ENCODE measurements at regions not wholly inside any gene's neighbourhood (a gene's known extent, or its start where the extent isn't known, plus 50 kb on each side); places are given as distances from the start of the nearest gene placed in this dataset.

GRCh38 chr14:31952573-31952972 lies 124.5 kb upstream of the ARHGAP5 start:
- Histone ChIP-seq H2BK120ac (replicated peaks; ENCODE audit: low read depth, low read length) (no peak overlapping the region), H2BK20ac (ENCODE audit: low read length) (no peak overlapping the region), H3K4me2 (ENCODE audit: insufficient read depth in 1 of 2, low read depth in 2 of 2, low read length in 2 of 2) (no peak overlapping the region), H2AK5ac (ENCODE audit: low read depth, low read length) (no peak overlapping the region), H3K14ac (ENCODE audit: insufficient read length) (no peak overlapping the region), H3K79me2 (ENCODE audit: control insufficient read depth in 1 of 2, insufficient read depth in 2 of 2, low read length in 2 of 2) (no peaks in the 10 kb centered on the region), H2AFZ (ENCODE audit: low read length) (no peak overlapping the region; the same call in 1 of the 2 replicates), H3K56ac (replicated peaks; ENCODE audit: insufficient read length, low read depth, low read length) (no peak overlapping the region), H3K4me1 (replicated peaks in 1 of 4; ENCODE audit: control insufficient read depth in 3 of 4, insufficient read depth in 4 of 4, low read length in 3 of 4) (peaks cover 4 to 9% (median 6%) of the 10 kb centered on the region in 4 experiments; a peak in 5 of 7 replicates), H3K4me3 (ENCODE audit: extremely low read depth in 1 of 4, insufficient read depth in 2 of 4, low read depth in 3 of 4, low read length in 4 of 4) (no peak overlapping the region), H3K4ac (replicated peaks; ENCODE audit: insufficient read length, low read depth, low read length) (no peak overlapping the region), H2BK5ac (ENCODE audit: low read depth, low read length) (no peak overlapping the region), H4K5ac (ENCODE audit: insufficient read length, low read depth, low read length) (no peak overlapping the region), H3K27ac (ENCODE audit: low read depth, low read length) (no peak overlapping the region), H4K91ac (replicated peaks; ENCODE audit: insufficient read length, low read length) (no peak overlapping the region), H3K36me3 (ENCODE audit: control insufficient read depth in 2 of 4, insufficient read depth in 4 of 4, low read length in 3 of 4) (no peaks in the 10 kb centered on the region), H2BK12ac (ENCODE audit: low read depth, low read length) (no peak overlapping the region), H3K9me3 (ENCODE audit: insufficient read depth in 2 of 2, low read depth in 1 of 2, low read length in 1 of 2) (peaks cover 5 to 7% of the 10 kb centered on the region in 2 experiments; a peak in 3 of 4 replicates), H3K23ac (ENCODE audit: insufficient read length) (no peak overlapping the region), H3K23me2 (ENCODE audit: low read depth, low read length) (no peaks in the 10 kb centered on the region; the same call in 1 of the 2 replicates), H3K18ac (ENCODE audit: extremely low read depth, low read length) (no peak overlapping the region), H3K9ac (replicated peaks in 1 of 4; ENCODE audit: extremely low read depth in 1 of 4, low read depth in 3 of 4, low read length in 3 of 4) (no peak overlapping the region), H4K8ac (ENCODE audit: extremely low read depth, insufficient read depth, low read length) (no peak overlapping the region), H4K20me1 (replicated peaks in 1 of 2; ENCODE audit: control insufficient read depth in 1 of 2, insufficient read depth in 2 of 2, low read length in 2 of 2) (no peaks in the 10 kb centered on the region), H3K27me3 (replicated peaks in 1 of 4; ENCODE audit: control insufficient read depth in 3 of 4, extremely low read depth in 1 of 4, insufficient read depth in 3 of 4, low read length in 3 of 4) (no peaks in the 10 kb centered on the region), H3K79me1 (ENCODE audit: low read depth, low read length) (no peaks in the 10 kb centered on the region), H2BK15ac (ENCODE audit: low read length) (no peak overlapping the region)
- DNase-seq (ENCODE audit: low read depth in 1 of 2, low spot score in 2 of 2) = no peak
- no peak for FAIRE-seq
- CTCF ChIA-PET (ENCODE audit: partially characterized antibody) = interaction anchor here (3.3 kb wide), 1 partner anchor 27 kb away, joined by 16 read pairs; no protein-coding TSS in a partner anchor
- POLR2A ChIA-PET (ENCODE audit: partially characterized antibody) = interaction anchor here (0.9 kb wide), 1 partner anchor 125 kb away, joined by 3 read pairs; the partner anchor contains the start of gene ARHGAP5
- WGBS, 2 experiments (ENCODE audit: extremely low coverage in 1 of 2, insufficient coverage in 1 of 2, insufficient read length in 1 of 2, insufficient replicate concordance in 2 of 2, low coverage in 1 of 2, low lambda C conversion rate in 2 of 2, missing lambda C conversion rate in 1 of 2) = 100% methylated on average over 1 of the region's 1 CpG; no CpG with 5 or more reads in 1 of the 2 experiments
- TF ChIP-seq ASH2L (IDR thresholded peaks at IDR 0.05; ENCODE audit: low read length) = no peak
- no peak for TF ChIP-seq SP4 (IDR thresholded peaks at IDR 0.05; ENCODE audit: low read length)
- TF ChIP-seq SP2 (IDR thresholded peaks at IDR 0.05; ENCODE audit: low read length) = no peak
- TF ChIP-seq ZNF274 (IDR thresholded peaks at IDR 0.05; ENCODE audit: borderline replicate concordance, extremely low read depth, low read length) = no peak
- TF ChIP-seq TAF7 (optimal IDR thresholded peaks at IDR 0.05; ENCODE audit: borderline replicate concordance, low read depth, low read length) = no peak
- TF ChIP-seq SIX5 (IDR thresholded peaks at IDR 0.05; ENCODE audit: low read depth, low read length) = no peak
- no peak for TF ChIP-seq PHF8 (conservative IDR thresholded peaks at IDR 0.05; ENCODE audit: low read depth, low read length)
- TF ChIP-seq SP1 (IDR thresholded peaks at IDR 0.05; ENCODE audit: low read depth, low read length) = no peak
- TF ChIP-seq RAD21 (IDR thresholded peaks at IDR 0.05 in 1 of 2, conservative IDR thresholded peaks at IDR 0.05 in 1 of 2; ENCODE audit: low read depth in 2 of 2, low read length in 2 of 2) = no peak

Measured in H1 (cell line).